ENCODE measurements at regions not wholly inside any gene's neighbourhood (a gene's known extent, or its start where the extent isn't known, plus 50 kb on each side); places are given as distances from the start of the nearest gene placed in this dataset.

- no peak for DNase-seq (ENCODE audit: low read depth in 2 of 2)
These were observed 250.9 kb upstream of the CFAP20DC start for GRCh38 chr3:59300733-59301132.

GRCh38 chr3:59299561-59299960 lies 249.7 kb upstream of the CFAP20DC start:
- DNase-seq (ENCODE audit: low read depth in 2 of 2), result no peak

DNA sequence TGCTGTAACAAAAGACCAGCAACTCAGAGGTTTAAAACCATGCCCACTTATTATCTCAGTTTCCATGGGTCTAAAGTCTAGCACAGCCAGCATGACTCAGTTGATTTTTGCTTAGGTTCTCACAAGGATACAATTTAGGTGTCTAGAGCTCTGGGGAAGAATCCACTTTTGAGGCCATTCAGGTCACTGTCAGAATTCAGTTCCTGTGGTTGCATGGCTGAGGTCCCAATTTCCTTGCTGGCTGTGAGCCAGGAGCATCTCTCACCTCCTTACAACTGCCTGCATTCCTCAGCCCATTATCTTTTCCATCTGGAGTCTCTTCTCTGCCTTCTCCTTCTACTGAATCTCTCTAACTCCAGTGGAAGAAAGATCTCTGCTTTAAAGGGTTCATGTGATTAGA lies 240.5 kb upstream of the CFAP20DC start:
- DNase-seq (ENCODE audit: low read depth in 2 of 2), result no peak

- no peak for DNase-seq (ENCODE audit: low read depth in 2 of 2)
These were observed 240.0 kb upstream of the CFAP20DC start for GRCh38 chr3:59289831-59290230.

GRCh38 chr3:59288951-59289350 lies 239.1 kb upstream of the CFAP20DC start:
- no peak for DNase-seq (ENCODE audit: low read depth in 2 of 2)

- no peak for DNase-seq (ENCODE audit: low read depth in 2 of 2)
These were observed 237.1 kb upstream of the CFAP20DC start for GRCh38 chr3:59286791-59287531.

DNA sequence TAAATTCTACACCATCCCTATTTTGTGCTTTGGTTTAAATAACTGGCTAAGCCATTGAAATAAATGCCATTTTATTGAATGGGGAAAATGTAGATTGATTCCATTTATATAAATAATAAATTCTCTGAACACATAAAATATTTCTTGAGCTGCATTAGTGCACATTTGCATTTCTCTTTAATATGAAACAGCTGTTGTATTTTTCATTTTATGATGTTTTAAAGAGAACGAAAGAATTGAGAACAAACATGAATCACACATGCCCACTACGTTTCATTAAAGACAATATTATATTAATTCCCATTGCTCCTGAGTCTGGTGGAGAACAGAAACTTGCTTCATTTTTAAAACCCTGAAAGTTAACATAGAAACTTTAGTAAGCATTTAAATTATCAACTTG lies 235.7 kb upstream of the CFAP20DC start:
- no peak for DNase-seq (ENCODE audit: low read depth in 2 of 2)

GRCh38 chr3:59284926-59285325 lies 235.1 kb upstream of the CFAP20DC start:
- no peak for DNase-seq (ENCODE audit: low read depth in 2 of 2)

DNA sequence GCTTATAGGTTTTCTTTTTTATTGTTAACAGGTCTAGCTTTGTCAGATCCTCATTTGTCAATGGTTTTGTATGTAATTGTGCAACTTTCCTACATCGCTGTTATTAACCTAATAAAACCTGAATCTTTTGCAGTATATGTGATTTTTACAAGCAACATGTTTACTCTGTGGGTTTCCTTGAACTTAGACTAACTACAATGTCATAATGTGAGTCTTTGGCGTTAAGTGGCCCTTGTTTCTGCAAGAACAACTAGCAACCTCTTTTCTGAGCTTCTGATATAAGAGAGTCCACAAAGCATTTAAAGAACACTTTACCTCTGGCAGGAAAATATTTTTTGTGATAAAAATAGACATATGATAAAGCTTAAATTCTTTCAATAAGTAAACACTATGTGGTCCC lies 230.3 kb upstream of the CFAP20DC start:
- DNase-seq (ENCODE audit: low read depth in 2 of 2), result no peak

DNA sequence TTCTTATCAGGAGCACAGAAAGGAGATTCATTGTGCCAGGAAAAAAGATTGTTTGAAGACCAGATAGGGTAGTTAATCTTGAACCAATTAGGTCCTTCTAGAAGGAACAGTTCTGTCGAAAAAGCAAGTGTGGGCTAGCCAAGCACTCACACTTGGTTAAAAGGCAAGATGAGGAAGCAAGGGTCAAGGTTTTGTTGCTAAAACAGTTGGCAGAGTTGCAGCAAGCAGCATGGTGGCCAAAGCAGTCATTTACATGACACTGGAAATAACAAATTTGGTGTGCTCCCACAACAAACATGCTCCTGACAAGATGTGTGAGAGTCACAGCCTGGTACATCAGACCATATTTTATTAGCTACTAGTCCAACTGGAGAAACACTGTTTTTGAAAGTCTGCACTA lies 228.0 kb upstream of the CFAP20DC start:
- DNase-seq (ENCODE audit: low read depth in 2 of 2), result no peak

DNA sequence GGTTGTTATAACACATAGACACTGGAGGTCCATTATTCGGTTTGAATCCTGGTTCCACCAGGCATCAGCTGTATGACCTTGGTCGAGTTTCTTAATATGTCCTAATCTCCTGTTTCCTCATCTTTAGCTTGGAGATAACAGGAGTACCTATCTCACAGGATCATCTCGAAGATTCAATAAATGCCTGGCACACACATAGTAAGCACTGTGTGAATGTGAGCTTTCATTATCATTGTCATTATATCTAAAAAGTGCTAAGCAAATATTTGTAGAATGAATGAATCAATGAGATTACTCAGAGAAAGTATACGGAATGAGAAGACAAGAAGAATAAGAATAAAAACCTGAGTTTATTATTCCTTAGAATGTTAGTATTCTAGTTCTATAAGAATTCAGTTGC lies 227.4 kb upstream of the CFAP20DC start:
- DNase-seq (ENCODE audit: low read depth in 2 of 2), result no peak

DNA sequence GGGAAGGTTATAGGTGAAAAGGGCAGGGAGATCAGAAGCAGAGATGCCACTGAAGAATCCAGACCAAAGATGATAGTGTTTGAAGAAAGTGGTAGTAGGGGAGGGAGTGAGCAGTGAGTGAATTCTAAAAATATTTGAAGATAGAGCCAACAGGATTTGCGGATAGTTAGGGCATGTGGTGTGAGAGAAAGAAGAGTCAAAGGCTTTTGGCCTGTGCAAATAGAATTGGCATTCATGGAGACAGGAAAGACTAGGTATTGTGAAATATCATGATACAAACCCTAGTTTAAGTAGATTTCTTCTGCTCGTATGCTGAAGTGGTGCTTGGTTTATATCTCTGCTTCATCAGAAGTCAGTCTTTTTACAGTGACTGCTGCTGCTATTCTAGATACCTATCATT lies 224.2 kb upstream of the CFAP20DC start:
- DNase-seq (ENCODE audit: low read depth in 2 of 2), result no peak

- no peak for DNase-seq (ENCODE audit: low read depth in 2 of 2)
These were observed 222.1 kb upstream of the CFAP20DC start for GRCh38 chr3:59271971-59272370.

- no peak for DNase-seq (ENCODE audit: low read depth in 2 of 2)
These were observed 221.1 kb upstream of the CFAP20DC start for GRCh38 chr3:59270921-59271320.

- DNase-seq (ENCODE audit: low read depth in 2 of 2), result no peak
These were observed 220.4 kb upstream of the CFAP20DC start for GRCh38 chr3:59270209-59270608.

DNA sequence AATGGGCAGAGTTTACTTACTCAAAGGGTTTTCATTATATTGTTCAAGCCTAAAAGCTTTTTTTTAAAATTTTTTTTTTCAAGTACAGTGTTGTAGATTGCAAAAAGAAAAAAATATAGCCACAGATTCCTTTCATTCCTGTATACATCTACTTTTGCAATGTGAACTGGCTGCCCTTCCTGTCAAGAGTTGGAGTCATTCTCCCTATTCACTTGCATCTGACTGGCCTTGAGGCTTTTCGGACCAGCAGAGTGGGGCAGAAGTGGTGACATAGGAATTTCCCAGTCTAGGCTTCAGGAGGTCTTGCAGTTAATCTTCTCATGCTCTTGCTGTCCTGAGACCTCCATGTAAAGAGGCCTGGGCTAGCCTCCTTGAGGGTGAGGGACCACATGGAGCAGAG lies 218.3 kb upstream of the CFAP20DC start:
- DNase-seq (ENCODE audit: low read depth in 2 of 2), result no peak

- no peak for DNase-seq (ENCODE audit: low read depth in 2 of 2)
These were observed 217.2 kb upstream of the CFAP20DC start for GRCh38 chr3:59267021-59267420.

GRCh38 chr3:59266551-59266950 lies 216.7 kb upstream of the CFAP20DC start:
- no peak for DNase-seq (ENCODE audit: low read depth in 2 of 2)

- no peak for DNase-seq (ENCODE audit: low read depth in 2 of 2)
These were observed 215.7 kb upstream of the CFAP20DC start for GRCh38 chr3:59265566-59265965.

- no peak for DNase-seq (ENCODE audit: low read depth in 2 of 2)
These were observed 214.5 kb upstream of the CFAP20DC start for GRCh38 chr3:59264366-59264765.

- DNase-seq (ENCODE audit: low read depth in 2 of 2), result no peak
These were observed 213.3 kb upstream of the CFAP20DC start for GRCh38 chr3:59263152-59263551.

GRCh38 chr3:59262076-59262498 lies 212.3 kb upstream of the CFAP20DC start:
- DNase-seq (ENCODE audit: low read depth in 2 of 2), result no peak

GRCh38 chr3:59261009-59261408 lies 211.2 kb upstream of the CFAP20DC start:
- DNase-seq (ENCODE audit: low read depth in 2 of 2), result no peak
